Tibial artery (tissue), 4 donors: ENCODE measurements at regions not wholly inside any gene's neighbourhood (a gene's known extent, or its start where the extent isn't known, plus 50 kb on each side); places are given as distances from the start of the nearest gene placed in this dataset.

Experiments
- DNase-seq, 2 donors: peaks; one replicate each; pipeline ENCODE4 v3.0.0-alpha.2; 2019
- H3K27ac ChIP-seq, 2 donors: fragments of 200-600 bp; sonication (generic) in 1 of 2; 1 replicate in 1 of 2; 2 replicates in 1 of 2; pipeline ENCODE4 v1.5.1; 2018 to 2019; ENCODE audit warnings: mild to moderate bottlenecking in 1 of 2
- H3K27me3 ChIP-seq, 2 donors: fragments of 200-600 bp; sonication (generic) in 1 of 2; one replicate each; pipeline versions ENCODE4 v1.5.1 to v1.6.0; 2016 to 2019
- H3K36me3 ChIP-seq, 3 donors: fragments of 200-600 bp; sonication (generic) in 2 of 3; one replicate each; pipeline ENCODE4 v1.5.1; 2016 to 2019; ENCODE audit warnings: mild to moderate bottlenecking in 2 of 3
- H3K4me1 ChIP-seq, 4 donors: fragments of 200-600 bp; sonication (generic) in 2 of 4; 1 replicate in 3 of 4; 2 replicates in 1 of 4; pipeline ENCODE4 v1.5.1; 2016 to 2019
- H3K4me3 ChIP-seq, 2 donors: fragments of 200-600 bp; sonication (generic) in 1 of 2; 1 replicate in 1 of 2; 2 replicates in 1 of 2; pipeline ENCODE4 v1.5.1; 2018 to 2019; ENCODE audit warnings: mild to moderate bottlenecking in 2 of 2
- H3K9me3 ChIP-seq, 3 donors: fragments of 200-600 bp; sonication (generic) in 1 of 3; one replicate each; pipeline ENCODE4 v1.5.1; 2016 to 2019
- intact Hi-C: fragments of 100-400 bp; cut with DNase I; formaldehyde crosslinking; loops from one replicate; pipeline ENCODE4 v1.15.0; 2023; ENCODE audit warnings: low total_unique reads
- TF ChIP-seq, protein P1 (sequence below), 2 experiments: fragments of 200-600 bp in 1 of 2; fragments of 450-650 bp in 1 of 2; IDR thresholded peaks; one replicate each; pipeline ENCODE4 v1.5.1; 2017 to 2019; ENCODE audit warnings: antibody characterized with exemption in 2 of 2, mild to moderate bottlenecking in 1 of 2, moderate library complexity in 1 of 2

DNA sequence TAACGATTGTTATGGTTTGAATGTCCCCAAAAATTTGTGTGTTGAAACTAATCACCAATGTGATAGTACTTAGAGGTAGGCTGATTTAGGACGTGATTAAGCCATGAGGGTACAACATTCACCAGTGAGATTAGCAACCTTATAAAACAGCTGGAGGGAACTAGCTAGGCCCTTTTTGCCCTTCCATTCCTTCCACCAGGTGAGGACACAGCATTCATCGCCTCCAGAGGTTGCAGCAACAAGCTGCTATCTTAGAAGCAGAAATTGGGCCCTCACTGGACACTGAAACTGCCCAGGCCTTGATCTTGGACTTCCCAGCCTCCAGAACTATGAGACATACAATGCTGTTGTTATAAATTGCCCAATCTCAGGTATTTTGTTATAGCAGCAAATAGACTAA, 340.7 kb upstream of the JARID2 start:
- H3K27ac ChIP-seq: no peak overlapping the region
- DNase-seq: no peak
- no peaks in the 10 kb centered on the region for H3K36me3 ChIP-seq
- no peaks in the 10 kb centered on the region for H3K27me3 ChIP-seq
- TF ChIP-seq, protein P1, sequence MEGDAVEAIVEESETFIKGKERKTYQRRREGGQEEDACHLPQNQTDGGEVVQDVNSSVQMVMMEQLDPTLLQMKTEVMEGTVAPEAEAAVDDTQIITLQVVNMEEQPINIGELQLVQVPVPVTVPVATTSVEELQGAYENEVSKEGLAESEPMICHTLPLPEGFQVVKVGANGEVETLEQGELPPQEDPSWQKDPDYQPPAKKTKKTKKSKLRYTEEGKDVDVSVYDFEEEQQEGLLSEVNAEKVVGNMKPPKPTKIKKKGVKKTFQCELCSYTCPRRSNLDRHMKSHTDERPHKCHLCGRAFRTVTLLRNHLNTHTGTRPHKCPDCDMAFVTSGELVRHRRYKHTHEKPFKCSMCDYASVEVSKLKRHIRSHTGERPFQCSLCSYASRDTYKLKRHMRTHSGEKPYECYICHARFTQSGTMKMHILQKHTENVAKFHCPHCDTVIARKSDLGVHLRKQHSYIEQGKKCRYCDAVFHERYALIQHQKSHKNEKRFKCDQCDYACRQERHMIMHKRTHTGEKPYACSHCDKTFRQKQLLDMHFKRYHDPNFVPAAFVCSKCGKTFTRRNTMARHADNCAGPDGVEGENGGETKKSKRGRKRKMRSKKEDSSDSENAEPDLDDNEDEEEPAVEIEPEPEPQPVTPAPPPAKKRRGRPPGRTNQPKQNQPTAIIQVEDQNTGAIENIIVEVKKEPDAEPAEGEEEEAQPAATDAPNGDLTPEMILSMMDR (IDR thresholded peaks at IDR 0.05): no peak
- intact Hi-C loops: no loop called here
- no peaks in the 10 kb centered on the region for H3K4me1 ChIP-seq
- H3K4me3 ChIP-seq: no peak overlapping the region
- H3K9me3 ChIP-seq: no peaks in the 10 kb centered on the region

DNA sequence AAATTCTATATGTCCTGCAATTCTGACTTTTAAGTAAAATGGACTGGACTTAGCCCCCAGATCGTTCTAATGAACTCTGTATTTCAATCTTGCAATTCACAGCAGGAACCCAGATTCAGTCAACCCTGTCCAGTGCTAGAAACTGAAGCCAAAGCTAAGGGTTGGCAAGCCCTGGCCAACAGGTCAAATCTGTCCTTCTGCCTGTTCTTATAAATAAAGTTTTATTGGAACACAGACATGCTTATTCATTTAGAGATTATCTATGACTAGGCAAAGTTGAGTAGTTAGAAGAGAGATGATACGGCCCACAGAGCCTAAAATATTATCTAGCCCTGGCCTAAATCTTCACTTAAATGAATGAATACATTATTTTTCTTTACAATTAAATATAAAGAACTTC, 339.2 kb upstream of the JARID2 start:
- Histone ChIP-seq H3K9me3 (no peaks in the 10 kb centered on the region), H3K4me3 (no peak overlapping the region), H3K4me1 (no peaks in the 10 kb centered on the region), H3K36me3 (no peaks in the 10 kb centered on the region), H3K27ac (no peak overlapping the region), H3K27me3 (no peaks in the 10 kb centered on the region)
- intact Hi-C loops: no loop called here
- TF ChIP-seq, protein P1 (IDR thresholded peaks at IDR 0.05): no peak
- DNase-seq: no peak

DNA sequence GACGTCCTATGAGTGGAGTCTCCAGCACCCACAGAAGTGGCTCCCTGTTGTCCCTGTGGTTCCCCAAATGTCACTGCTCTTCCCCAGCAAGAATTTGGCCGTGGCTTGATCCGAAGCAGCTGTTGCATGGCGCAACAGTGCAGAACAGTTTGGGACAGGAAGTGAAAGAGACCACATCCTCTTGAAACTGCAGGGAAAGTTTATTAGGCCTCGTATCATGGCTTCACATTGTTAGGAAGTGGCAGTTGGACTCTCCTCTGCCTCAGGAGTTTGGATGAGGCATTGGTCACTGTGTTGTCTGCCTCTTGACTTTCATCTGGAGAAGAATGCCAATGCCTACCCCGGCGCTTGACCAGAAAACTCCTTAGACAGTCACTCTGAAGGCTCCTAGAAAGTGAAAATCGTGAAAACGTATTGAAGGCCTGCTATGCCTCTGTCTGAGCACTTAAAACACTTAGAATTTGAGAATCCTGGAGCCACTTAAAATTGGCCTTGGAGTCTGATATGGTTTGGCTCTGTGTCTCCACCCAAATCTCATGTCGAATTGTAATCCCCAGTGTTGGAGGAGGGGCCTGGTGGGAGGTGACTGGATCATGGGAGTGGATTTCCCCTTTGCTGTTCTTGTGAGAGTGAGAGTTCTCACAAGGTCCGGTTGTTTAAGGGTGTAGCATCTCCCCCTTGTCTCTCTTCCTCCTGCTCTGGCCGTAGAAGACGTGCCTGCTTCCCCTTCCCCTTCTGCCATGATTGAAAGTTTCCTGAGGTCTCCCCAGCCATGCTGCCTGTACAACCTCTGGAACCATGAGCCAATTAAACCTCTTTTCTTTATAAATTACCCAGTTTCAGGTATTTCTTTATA, 334.9 kb upstream of the JARID2 start:
- no peak overlapping the region for H3K4me3 ChIP-seq
- TF ChIP-seq, protein P1 (IDR thresholded peaks at IDR 0.05): no peak
- no peaks in the 10 kb centered on the region for H3K4me1 ChIP-seq
- H3K9me3 ChIP-seq: no peaks in the 10 kb centered on the region
- intact Hi-C loops: no loop called here
- H3K27me3 ChIP-seq: peaks cover 0 to 7% of the 10 kb centered on the region in 2 donors
- H3K36me3 ChIP-seq: no peaks in the 10 kb centered on the region
- H3K27ac ChIP-seq: no peak overlapping the region
- DNase-seq: peak; percentile 59 to 74

DNA sequence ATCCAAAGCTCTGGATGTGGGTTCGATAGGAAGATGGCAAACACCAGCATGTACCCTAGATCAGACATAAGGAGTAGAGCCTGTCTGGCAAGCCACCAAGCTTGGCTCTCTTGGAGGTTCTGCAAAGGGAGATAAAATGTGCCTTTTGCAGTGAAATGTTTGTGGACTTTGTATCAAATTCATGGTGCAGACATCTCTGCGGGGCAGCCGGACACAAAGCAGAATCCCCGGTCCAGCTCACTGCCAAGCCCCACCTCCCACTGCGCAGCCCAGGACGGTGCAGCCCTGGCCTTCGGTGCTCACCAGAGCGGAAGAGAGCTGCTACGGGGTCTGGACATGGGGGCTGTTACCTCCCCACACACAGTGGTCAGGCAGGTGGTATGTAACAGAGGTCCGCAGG, 333.6 kb upstream of the JARID2 start:
- Histone ChIP-seq H3K36me3 (no peaks in the 10 kb centered on the region), H3K27me3 (peaks cover 0 to 7% of the 10 kb centered on the region in 2 donors), H3K4me1 (no peaks in the 10 kb centered on the region), H3K4me3 (no peak overlapping the region), H3K27ac (no peak overlapping the region), H3K9me3 (no peaks in the 10 kb centered on the region)
- TF ChIP-seq, protein P1 (IDR thresholded peaks at IDR 0.05): no peak
- intact Hi-C loops: no loop called here
- DNase-seq: no peak

DNA sequence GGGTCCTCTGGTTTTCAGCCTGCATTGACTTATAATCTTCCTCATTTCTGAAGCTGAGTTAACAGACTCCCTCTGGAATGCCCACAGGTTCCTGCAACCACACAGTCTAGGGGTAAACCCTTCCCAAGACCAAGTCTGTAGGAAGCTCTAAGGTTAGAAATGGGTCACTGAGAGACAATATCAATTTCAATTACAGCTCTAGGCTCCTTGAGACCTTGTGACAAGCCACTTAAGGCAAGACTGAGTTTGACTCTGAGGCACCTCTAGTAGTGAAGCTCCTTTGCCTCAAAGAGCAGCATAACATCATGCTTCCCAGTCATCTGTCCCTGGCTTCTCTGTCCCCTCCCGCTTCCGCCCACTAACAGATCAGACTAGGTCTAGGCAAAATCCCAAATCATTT, 333.2 kb upstream of the JARID2 start:
- intact Hi-C loops: no loop called here
- H3K27ac ChIP-seq: no peak overlapping the region

More for the DNA sequence above, 333.2 kb upstream of the JARID2 start:
- no peak for DNase-seq
- Histone ChIP-seq H3K27me3 (peaks cover 0 to 7% of the 10 kb centered on the region in 2 donors), H3K36me3 (no peaks in the 10 kb centered on the region), H3K4me1 (no peaks in the 10 kb centered on the region), H3K9me3 (no peaks in the 10 kb centered on the region), H3K4me3 (no peak overlapping the region)
- TF ChIP-seq, protein P1 (IDR thresholded peaks at IDR 0.05): no peak
